Esophagus squamous epithelium (tissue), 4 donors: ENCODE measurements at regions not wholly inside any gene's neighbourhood (a gene's known extent, or its start where the extent isn't known, plus 50 kb on each side); places are given as distances from the start of the nearest gene placed in this dataset.

Experiments
- POLR2A ChIP-seq, 4 donors: fragments of 450-650 bp; IDR thresholded peaks; one replicate each; pipeline ENCODE4 v1.6.1; 2017; ENCODE audit warnings: antibody characterized with exemption in 4 of 4, mild to moderate bottlenecking in 4 of 4, moderate library complexity in 3 of 4
- TF ChIP-seq, protein P1 (sequence below), 6 experiments: fragments of 450-650 bp in 4 of 6; fragments of 200-600 bp in 2 of 6; sonication (generic) in 2 of 6; IDR thresholded peaks; one replicate each; pipeline ENCODE4 v1.5.1; 2016 to 2019; ENCODE audit warnings: antibody characterized with exemption in 6 of 6, mild to moderate bottlenecking in 4 of 6, moderate library complexity in 4 of 6

- no peak for TF ChIP-seq POLR2A (IDR thresholded peaks at IDR 0.05)
- TF ChIP-seq, protein P1, sequence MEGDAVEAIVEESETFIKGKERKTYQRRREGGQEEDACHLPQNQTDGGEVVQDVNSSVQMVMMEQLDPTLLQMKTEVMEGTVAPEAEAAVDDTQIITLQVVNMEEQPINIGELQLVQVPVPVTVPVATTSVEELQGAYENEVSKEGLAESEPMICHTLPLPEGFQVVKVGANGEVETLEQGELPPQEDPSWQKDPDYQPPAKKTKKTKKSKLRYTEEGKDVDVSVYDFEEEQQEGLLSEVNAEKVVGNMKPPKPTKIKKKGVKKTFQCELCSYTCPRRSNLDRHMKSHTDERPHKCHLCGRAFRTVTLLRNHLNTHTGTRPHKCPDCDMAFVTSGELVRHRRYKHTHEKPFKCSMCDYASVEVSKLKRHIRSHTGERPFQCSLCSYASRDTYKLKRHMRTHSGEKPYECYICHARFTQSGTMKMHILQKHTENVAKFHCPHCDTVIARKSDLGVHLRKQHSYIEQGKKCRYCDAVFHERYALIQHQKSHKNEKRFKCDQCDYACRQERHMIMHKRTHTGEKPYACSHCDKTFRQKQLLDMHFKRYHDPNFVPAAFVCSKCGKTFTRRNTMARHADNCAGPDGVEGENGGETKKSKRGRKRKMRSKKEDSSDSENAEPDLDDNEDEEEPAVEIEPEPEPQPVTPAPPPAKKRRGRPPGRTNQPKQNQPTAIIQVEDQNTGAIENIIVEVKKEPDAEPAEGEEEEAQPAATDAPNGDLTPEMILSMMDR (IDR thresholded peaks at IDR 0.05): no peak
Measured at GRCh38 chr5:38641003-38641402, 84.6 kb upstream of the LIFR start.
